Muscle layer of duodenum (tissue), 2 donors: ENCODE measurements at regions not wholly inside any gene's neighbourhood (a gene's known extent, or its start where the extent isn't known, plus 50 kb on each side); places are given as distances from the start of the nearest gene placed in this dataset.
"Not testable (repeated sequence)": the region's sequence is repeated elsewhere in the genome, so short reads cannot be mapped to it uniquely, and the experiment has no call there.

ENCODE experiments used
- H3K27ac ChIP-seq: one replicate; pipeline ENCODE4 v1.7.0; 2013; ENCODE audit warnings: mild to moderate bottlenecking, low read length
- H3K27me3 ChIP-seq: one replicate; pipeline ENCODE4 v1.7.0; 2013; ENCODE audit warnings: low read depth, mild to moderate bottlenecking, control low read depth, low read length
- H3K36me3 ChIP-seq, 2 donors: one replicate each; pipeline ENCODE4 v1.7.0; 2013; ENCODE audit warnings: low read length in 2 of 2, control low read depth in 1 of 2, mild to moderate bottlenecking in 1 of 2; ENCODE audit not compliant: insufficient read depth in 2 of 2, control insufficient read depth in 1 of 2
- H3K4me1 ChIP-seq, 2 donors: one replicate each; pipeline ENCODE4 v1.7.0; 2013; ENCODE audit warnings: low read length in 2 of 2, mild to moderate bottlenecking in 2 of 2, control low read depth in 1 of 2, moderate library complexity in 1 of 2; ENCODE audit not compliant: insufficient read depth in 2 of 2, control insufficient read depth in 1 of 2
- H3K4me3 ChIP-seq, 2 donors: one replicate each; pipeline ENCODE4 v1.7.0; 2013; ENCODE audit warnings: low read length in 2 of 2, low read depth in 1 of 2, mild to moderate bottlenecking in 1 of 2
- H3K9me3 ChIP-seq, 2 donors: one replicate each; pipeline ENCODE4 v1.7.0; 2013; ENCODE audit warnings: low read length in 2 of 2, control low read depth in 1 of 2, mild to moderate bottlenecking in 1 of 2; ENCODE audit not compliant: control insufficient read depth in 1 of 2
- donor health status: healthy.

DNA sequence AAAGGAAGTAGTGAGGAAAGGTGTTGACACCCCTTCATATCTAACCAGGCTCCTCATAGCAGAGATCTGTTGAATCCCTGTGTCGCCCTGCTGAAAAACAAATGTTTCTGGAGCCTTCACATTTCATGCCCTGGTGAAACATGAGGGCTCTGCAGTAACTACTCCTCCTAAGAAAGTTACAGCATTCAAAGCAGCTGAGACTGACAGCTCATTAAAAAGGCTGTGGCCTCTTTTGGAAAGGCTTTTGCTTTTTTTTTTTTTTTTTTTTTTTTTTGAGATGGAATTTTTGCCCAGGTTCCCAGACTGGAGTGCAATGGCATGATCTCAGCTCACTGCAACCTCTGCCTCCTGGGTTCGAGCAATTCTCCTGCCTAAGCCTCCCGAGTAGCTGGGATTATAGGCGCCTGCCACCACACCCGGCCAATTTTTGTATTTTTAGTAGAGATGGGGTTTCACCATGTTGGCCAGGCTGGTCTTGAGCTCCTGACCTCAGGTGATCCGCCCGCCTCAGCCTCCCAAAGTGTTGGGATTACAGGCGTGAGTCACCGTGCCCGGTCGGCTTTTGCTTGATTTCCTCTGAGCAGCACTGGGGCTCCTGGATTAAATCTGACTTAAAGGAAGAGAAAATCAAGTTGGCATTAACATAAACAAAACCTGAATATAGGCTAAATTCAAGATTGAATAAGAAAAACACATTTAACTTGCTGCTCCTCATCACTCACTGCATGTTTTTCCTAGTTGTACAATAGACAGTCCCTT lies 112.9 kb downstream of the PCSK1 start:
- H3K27ac ChIP-seq: not testable (repeated sequence)

DNA sequence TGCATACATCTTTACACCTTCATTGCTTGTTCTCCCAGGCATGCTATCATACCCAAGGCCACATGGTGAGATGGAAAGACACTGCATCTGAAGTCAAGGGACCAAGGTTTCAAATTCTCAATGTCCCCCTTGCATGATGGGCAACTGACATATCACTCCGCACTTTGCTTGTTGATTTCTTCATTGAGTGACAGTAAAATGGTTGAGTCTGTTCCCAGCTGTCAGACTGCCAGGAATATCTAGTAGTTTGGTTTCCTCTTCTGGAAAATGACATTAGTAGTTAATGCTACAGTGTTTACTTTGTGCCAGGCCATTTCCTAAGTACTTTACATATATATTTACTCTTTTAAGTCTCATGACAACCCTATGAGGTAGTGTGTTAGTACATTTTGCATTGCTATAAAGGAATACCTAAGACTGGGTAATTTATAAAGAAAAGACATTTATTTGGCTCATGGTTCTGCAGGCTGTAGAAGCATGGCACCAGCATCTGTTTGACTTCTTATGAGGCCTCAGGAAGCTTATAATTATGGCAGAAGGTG lies 114.4 kb downstream of the PCSK1 start:
- H3K27me3 ChIP-seq: no peaks in the 10 kb centered on the region
- H3K36me3 ChIP-seq: no peaks in the 10 kb centered on the region
- no peaks in the 10 kb centered on the region for H3K9me3 ChIP-seq
- H3K27ac ChIP-seq: no peak overlapping the region
- no peak overlapping the region for H3K4me3 ChIP-seq
- no peaks in the 10 kb centered on the region for H3K4me1 ChIP-seq

More for the DNA sequence above, 112.9 kb downstream of the PCSK1 start:
- not testable (repeated sequence) for H3K27me3 ChIP-seq, H3K4me3 ChIP-seq, H3K4me1 ChIP-seq, H3K36me3 ChIP-seq, H3K9me3 ChIP-seq

DNA sequence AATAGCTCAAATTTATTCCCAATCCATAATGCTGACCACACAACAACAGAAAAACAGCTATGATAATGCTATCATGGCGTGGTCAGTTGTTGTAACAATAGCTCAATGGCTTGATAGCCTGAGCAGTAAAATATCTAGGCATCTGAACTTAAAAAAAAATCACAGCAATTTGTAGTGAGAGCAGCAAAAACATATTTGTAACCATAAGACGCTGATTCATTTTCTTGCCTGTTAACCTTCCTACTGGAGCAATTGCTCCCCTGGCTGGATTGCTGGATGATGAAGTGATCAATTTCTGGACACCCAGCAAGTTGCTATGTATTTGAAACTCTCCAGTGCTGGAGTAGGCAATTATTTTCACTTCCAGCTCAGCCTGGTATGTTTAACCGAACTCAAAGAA lies 115.1 kb downstream of the PCSK1 start:
- Histone ChIP-seq H3K36me3 (no peaks in the 10 kb centered on the region), H3K4me3 (no peak overlapping the region), H3K9me3 (no peaks in the 10 kb centered on the region), H3K27me3 (no peaks in the 10 kb centered on the region), H3K27ac (no peak overlapping the region), H3K4me1 (no peaks in the 10 kb centered on the region)

DNA sequence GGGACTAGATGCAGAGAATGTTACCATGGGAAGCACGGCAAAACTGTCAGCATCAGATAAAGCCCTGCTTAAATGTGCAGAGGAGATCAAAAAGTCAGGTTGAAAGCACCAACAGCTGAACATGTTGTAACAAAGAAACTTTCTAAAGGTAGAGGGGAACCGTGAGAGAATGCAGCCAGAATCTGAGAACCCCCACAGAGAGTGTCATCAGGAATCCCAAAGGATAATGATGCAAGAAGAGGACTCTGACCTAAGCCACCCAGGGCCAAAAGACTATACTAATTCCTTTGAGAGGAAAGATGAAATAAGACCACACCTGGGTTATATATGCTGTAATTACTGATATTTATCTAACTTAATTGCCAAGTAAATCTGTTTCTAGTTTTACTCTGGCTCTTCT lies 116.6 kb downstream of the PCSK1 start:
- H3K4me3 ChIP-seq: no peak overlapping the region
- H3K36me3 ChIP-seq: no peaks in the 10 kb centered on the region
- H3K27ac ChIP-seq: no peak overlapping the region
- H3K4me1 ChIP-seq: no peaks in the 10 kb centered on the region
- H3K9me3 ChIP-seq: no peaks in the 10 kb centered on the region
- no peaks in the 10 kb centered on the region for H3K27me3 ChIP-seq

DNA sequence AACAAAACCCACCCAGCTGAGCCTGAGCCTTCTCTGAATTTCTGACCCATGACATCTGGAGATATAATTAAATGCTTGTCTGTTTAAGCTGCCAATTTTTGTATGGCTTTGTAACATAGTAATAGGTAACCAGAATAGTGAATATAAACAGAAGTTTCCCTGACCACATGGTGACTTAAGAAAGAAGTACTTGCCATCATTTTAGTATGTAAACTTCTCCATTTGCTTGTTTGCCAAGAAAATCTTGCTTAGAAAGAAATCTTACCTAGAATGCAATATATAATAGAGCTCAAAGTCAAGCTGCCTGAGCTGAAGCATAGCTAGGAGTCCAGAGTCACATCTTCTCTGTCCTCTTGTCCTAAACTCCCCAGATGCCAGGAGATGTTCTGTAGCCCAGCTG lies 117.0 kb downstream of the PCSK1 start:
- Histone ChIP-seq H3K9me3 (no peaks in the 10 kb centered on the region), H3K36me3 (no peaks in the 10 kb centered on the region), H3K4me3 (no peak overlapping the region), H3K4me1 (no peaks in the 10 kb centered on the region), H3K27me3 (no peaks in the 10 kb centered on the region), H3K27ac (no peak overlapping the region)

DNA sequence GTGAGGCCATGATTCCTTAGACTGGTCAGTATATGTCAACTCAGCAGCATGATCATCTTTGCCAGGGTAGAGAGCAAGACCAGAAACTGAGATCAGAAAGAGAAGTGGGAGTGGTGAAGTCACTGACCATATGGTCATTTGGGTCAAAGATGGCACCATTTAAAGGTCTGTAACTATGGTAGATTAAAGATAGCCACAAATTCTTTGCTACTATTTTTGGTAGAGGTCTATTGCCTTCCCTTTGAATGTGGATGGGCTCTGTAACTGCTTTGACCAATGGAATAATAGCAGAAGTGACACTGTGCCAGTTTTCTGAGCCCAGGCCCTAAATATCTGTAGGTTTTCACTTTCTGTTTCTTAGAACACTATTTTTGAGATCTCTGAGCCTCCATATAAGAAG lies 117.6 kb downstream of the PCSK1 start:
- H3K4me1 ChIP-seq: no peaks in the 10 kb centered on the region
- no peaks in the 10 kb centered on the region for H3K36me3 ChIP-seq
- H3K9me3 ChIP-seq: peaks cover 0 to 2% of the 10 kb centered on the region in 2 donors
- no peaks in the 10 kb centered on the region for H3K27me3 ChIP-seq
- H3K27ac ChIP-seq: no peak overlapping the region
- no peak overlapping the region for H3K4me3 ChIP-seq

DNA sequence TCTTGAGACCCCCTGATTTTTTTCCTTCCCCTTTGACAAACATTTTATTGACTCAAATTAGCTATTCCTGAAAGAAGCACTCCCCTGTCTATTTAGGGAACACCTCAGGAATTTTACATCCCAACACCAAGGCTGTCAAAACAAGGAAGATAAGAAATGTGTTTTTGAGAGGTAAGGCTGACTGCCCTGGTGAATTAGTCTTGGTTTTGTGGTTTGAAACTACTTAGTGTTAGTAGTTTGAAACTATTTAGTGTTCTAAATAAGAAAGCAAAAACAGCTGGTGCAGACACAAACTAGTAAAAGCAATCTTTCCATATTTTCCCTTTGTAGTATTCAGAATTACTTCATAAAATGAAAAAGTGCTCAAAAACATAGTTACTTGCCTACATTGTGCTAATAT lies 120.7 kb downstream of the PCSK1 start:
- H3K27me3 ChIP-seq: no peaks in the 10 kb centered on the region
- H3K36me3 ChIP-seq: no peaks in the 10 kb centered on the region
- H3K9me3 ChIP-seq: peaks cover 0 to 5% of the 10 kb centered on the region in 2 donors
- no peaks in the 10 kb centered on the region for H3K4me1 ChIP-seq
- H3K4me3 ChIP-seq: no peak overlapping the region
- no peak overlapping the region for H3K27ac ChIP-seq

DNA sequence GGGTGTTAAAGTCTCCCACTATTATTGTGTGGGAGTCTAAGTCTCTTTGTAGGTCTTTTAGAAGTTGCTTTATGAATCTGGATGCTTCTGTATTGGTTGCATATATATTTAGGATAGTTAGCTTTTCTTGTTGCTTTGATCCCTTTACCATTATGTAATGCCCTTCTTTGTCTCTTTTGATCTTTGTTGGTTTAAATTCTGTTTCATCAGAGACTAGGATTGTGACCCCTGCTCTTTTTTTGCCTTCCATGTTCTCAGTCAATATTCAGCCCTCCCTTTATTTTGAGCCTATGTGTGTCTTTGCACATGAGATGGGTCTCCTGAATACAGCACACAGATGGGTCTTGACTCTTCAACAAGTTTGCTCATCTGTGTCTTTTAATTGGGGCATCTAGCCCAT lies 126.0 kb downstream of the PCSK1 start:
- H3K9me3 ChIP-seq, H3K4me1 ChIP-seq, H3K27ac ChIP-seq, H3K4me3 ChIP-seq, H3K27me3 ChIP-seq, H3K36me3 ChIP-seq: not testable (repeated sequence)

DNA sequence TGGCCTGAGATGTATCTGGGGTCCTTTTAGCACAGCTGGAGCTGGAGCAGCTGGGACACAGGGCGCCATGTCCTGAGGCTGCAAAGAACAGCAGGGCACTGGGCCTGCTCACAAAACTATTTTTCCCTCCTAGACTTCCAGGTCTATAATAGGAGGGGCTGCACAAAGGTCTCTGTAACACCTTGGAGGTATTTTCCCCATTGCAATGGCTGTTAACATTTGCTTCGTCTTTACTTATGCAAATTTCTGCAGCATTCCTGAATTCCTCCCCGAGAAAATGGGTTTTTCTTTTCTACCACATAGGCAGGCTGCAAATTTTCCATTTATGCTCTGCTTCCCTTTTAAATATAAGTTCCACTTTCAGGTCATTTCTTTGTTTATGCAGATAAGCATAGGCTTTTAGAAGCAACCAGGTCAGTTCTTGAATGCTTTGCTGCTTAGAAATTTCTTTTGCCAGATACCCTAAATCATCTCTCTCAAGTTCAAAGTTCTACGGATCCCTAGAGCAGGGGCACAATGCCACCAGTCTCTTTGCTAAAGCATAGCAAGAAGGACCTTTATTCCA lies 130.8 kb downstream of the PCSK1 start:
- Histone ChIP-seq H3K27ac (no peak overlapping the region), H3K9me3 (peaks cover 0 to 3% of the 10 kb centered on the region in 2 donors), H3K27me3 (no peaks in the 10 kb centered on the region), H3K4me3 (no peak overlapping the region), H3K4me1 (no peaks in the 10 kb centered on the region), H3K36me3 (no peaks in the 10 kb centered on the region)

DNA sequence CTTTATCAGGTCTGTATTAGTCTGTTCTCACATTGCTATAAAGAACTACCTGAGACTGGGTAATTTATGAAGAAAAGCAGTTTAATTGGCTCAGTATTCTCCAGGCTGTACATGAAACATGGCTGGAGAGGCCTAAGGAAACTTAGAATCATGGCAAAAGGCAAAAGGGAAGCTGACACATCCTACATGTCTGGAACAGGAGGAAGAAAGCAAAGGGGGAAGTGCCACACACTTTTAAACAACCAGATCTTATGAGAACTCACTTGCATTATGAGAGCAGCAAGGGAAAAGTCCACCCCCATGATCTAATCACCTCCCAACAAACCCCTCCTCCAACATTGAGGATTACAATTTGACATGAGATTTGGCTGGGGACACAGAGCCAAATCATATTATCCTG lies 132.1 kb downstream of the PCSK1 start:
- Histone ChIP-seq H3K4me1 (no peaks in the 10 kb centered on the region), H3K9me3 (peaks cover 0 to 3% of the 10 kb centered on the region in 2 donors), H3K36me3 (no peaks in the 10 kb centered on the region), H3K27me3 (no peaks in the 10 kb centered on the region), H3K27ac (no peak overlapping the region), H3K4me3 (no peak overlapping the region)

DNA sequence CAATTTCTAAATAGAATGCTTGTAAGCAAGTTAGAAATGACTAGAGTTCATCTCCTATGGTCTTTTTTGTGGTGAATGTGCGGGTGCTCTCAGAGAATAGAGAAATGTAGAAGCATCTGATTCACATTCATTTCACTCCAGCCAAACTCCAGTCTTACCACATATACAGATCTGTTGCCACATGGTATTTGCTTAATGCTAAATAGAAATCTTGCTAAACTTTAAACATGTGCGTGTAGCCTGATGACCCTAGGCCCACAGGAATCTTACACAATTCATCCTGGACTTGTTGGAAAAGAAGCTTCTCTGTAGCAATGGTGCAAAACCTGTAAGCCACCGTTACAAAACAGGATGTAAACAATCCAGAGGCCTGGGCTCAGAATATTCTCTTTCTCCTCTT lies 135.2 kb downstream of the PCSK1 start:
- H3K36me3 ChIP-seq: no peaks in the 10 kb centered on the region
- H3K4me1 ChIP-seq: peaks cover 0 to 9% of the 10 kb centered on the region in 2 donors
- peak overlapping the region; percentile 6 for H3K27ac ChIP-seq

DNA sequence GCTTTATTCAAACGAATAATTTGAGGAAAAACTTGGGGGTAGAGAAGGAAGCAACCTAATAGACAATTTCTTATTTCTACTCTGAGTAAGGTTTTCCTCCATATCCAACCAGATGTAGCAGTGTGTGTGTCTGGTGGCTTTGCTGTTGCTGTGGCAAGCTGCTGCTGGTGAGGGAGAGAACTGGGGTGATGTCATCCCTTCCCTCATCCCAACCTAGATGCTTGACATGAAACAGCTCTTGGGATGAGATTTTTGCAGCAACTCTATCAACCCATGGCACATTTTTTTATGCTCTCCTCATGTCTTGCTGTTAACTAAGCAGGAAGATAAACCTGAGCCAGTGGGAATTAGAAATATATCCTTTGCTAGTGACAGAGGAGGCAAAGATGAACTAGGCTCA lies 135.8 kb downstream of the PCSK1 start:
- H3K4me1 ChIP-seq: peaks cover 0 to 9% of the 10 kb centered on the region in 2 donors
- H3K36me3 ChIP-seq: no peaks in the 10 kb centered on the region
- H3K4me3 ChIP-seq: no peak overlapping the region
- H3K27ac ChIP-seq: peak overlapping the region; percentile 6
- H3K27me3 ChIP-seq: no peaks in the 10 kb centered on the region
- no peaks in the 10 kb centered on the region for H3K9me3 ChIP-seq

More for the DNA sequence above, 135.2 kb downstream of the PCSK1 start:
- peaks cover 0 to 2% of the 10 kb centered on the region in 2 donors for H3K9me3 ChIP-seq
- no peak overlapping the region for H3K4me3 ChIP-seq
- no peaks in the 10 kb centered on the region for H3K27me3 ChIP-seq
